ENCODE measurements at regions not wholly inside any gene's neighbourhood (a gene's known extent, or its start where the extent isn't known, plus 50 kb on each side); places are given as distances from the start of the nearest gene placed in this dataset.

DNA sequence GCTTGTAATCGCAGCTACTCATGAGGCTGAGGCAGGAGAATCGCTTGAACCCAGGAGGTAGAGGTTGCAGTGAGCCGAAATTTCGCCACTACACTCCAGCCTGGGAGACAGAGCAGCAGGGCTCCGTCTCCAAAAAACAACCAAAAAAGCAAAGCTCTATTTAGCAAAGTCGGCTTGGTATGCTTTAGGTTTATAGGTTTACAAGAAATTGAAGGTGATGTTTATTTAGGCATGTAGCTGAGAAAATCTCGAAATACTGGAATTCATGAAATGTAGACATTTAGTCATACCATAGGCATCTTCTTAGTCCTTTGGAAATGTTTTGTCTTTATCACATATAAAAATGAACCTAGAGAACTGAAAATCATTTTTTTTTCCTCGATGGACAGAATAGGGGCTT, 453.8 kb upstream of the ANKRD30A start:
- H3K4me3 ChIP-seq (ENCODE audit: low read depth, low read length), result no peak overlapping the region
- TF ChIP-seq, protein P1, sequence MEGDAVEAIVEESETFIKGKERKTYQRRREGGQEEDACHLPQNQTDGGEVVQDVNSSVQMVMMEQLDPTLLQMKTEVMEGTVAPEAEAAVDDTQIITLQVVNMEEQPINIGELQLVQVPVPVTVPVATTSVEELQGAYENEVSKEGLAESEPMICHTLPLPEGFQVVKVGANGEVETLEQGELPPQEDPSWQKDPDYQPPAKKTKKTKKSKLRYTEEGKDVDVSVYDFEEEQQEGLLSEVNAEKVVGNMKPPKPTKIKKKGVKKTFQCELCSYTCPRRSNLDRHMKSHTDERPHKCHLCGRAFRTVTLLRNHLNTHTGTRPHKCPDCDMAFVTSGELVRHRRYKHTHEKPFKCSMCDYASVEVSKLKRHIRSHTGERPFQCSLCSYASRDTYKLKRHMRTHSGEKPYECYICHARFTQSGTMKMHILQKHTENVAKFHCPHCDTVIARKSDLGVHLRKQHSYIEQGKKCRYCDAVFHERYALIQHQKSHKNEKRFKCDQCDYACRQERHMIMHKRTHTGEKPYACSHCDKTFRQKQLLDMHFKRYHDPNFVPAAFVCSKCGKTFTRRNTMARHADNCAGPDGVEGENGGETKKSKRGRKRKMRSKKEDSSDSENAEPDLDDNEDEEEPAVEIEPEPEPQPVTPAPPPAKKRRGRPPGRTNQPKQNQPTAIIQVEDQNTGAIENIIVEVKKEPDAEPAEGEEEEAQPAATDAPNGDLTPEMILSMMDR (IDR thresholded peaks at IDR 0.05; ENCODE audit: insufficient read depth, low read depth, low read length, missing control alignments), result no peak
- DNase-seq (ENCODE audit: low read depth), result no peak

DNA sequence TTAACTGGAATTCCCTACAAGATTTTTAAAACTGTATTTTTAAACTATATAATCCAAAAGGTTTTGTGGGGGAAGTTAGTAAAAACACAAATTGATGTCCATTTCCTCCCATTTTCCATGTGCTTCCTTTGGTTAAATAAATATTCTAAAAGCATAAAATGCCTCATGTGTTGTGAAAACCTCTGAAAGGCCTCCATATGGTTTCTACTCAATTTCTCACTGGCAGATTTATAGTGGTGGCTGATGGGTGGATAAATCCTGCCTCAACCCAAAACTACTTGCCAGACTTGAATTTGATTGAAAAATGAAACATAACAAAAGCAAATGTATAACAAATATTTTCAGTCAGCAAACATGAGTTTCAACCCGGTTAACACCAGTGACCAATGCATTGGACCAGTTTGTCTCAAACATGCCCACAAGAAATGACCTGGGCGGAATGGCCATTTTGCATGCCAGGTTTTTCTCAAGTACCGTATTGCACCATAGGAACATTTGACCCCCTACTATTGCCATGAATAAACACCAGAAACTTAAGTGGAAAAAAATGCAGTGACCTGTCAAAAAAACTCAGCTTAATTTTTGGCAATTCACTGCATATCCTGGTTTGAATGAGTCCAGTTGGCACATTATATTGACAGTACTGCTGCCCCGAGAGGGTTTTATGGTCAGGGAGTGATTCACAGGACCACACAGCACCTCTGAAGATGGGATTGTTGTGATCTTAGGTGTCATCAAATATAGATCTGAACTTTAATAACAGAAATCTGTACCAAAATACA, 454.6 kb upstream of the ANKRD30A start:
- DNase-seq (ENCODE audit: low read depth), result no peak
- no peak overlapping the region for H3K4me3 ChIP-seq (ENCODE audit: low read depth, low read length)
- TF ChIP-seq, protein P1 (IDR thresholded peaks at IDR 0.05; ENCODE audit: insufficient read depth, low read depth, low read length, missing control alignments), result no peak

DNA sequence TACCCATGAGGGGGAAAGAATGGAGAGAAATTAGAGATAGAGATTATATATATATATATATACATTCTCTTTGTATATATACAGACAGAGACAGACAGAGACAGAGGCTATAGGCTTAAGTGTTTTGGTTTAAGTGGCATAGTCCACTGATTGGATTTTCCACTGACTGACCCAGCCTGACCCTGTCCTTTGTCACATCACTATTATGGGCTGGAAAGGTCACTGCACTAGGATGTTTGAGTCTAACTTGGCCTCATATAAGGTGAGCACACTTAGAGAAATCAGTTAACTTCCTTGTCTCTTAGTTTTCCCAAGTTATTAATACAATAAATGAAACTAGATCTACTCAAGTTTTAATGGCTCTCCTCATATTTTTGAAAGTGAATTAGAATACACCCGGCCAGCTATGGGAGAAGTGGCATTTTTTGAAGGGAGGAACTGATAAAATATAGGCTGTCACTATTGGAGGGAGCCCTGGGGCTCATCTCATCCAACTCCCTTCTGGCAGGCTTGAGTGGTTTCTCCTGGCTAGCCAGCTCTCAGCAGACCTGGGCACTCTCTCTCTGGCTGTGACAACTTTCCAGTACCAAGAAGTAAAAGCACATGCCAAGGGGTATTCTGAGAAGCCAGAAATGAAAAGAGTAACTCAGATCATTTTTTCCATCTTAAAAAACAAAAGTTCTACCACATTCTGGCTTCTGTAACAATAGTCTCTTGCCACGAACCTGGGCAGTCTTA, 455.6 kb upstream of the ANKRD30A start:
- TF ChIP-seq, protein P1 (IDR thresholded peaks at IDR 0.05; ENCODE audit: insufficient read depth, low read depth, low read length, missing control alignments), result no peak
- H3K4me3 ChIP-seq (ENCODE audit: low read depth, low read length), result no peak overlapping the region
- DNase-seq (ENCODE audit: low read depth), result no peak

DNA sequence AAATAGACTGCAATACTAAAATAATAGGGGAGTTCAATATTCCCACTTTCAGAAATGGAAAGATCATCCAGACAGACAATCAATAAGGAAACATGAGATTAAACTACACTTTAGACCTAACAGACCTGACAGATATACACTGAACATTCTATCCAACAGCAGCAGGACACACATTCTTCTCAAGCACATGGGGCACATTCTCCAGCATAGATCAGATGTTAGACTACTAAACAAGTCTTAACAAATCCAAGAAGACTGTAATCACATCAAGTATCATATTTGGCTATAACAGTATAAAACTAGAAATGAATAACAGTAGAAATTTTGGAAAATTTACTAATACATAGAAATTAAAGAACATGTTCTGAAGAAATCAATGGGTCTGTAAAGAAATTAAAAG, 458.9 kb upstream of the ANKRD30A start:
- TF ChIP-seq, protein P1 (IDR thresholded peaks at IDR 0.05; ENCODE audit: insufficient read depth, low read depth, low read length, missing control alignments), result no peak
- no peak for DNase-seq (ENCODE audit: low read depth)
- H3K4me3 ChIP-seq (ENCODE audit: low read depth, low read length), result no peak overlapping the region

DNA sequence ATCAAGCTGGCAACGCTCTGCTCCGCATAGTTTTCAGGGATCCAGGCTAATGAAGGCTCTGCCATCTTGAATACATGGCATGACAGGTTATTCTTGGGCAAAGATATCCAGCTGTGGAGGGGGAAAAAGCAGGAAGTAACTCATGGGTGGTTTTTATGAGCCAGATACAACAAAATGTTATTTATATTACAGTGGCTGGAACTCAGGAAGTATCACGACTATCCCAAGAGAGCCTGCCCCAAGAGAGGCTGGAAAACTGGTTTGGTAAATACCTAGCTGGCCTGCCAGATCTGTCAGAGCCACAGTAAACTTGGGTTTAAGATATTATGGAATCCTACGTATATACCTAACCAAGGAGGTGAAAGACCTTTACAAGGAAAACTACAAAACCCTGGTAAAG, 462.8 kb upstream of the ANKRD30A start:
- TF ChIP-seq, protein P1 (IDR thresholded peaks at IDR 0.05; ENCODE audit: insufficient read depth, low read depth, low read length, missing control alignments), result no peak
- H3K4me3 ChIP-seq (ENCODE audit: low read depth, low read length), result no peak overlapping the region
- DNase-seq (ENCODE audit: low read depth), result no peak

DNA sequence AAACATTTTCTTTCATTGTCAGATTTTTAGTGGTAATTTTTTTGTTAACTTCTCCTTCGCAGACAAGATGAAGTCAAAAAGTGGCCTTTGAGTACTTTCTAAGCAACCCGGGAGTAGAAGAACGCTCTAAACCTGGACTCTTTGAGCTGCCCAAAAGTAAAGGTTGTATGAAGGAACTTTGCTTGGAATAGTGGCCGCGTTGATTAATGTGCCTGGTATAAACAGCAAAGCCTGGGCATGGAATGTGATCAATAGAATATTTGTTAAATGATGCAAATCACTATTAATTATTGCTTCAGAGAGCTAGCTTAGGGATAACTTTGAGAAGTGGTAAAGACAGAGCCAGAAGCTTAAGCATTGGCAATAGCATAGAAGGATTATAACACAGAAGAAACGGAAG, 475.1 kb upstream of the ANKRD30A start:
- no peak for DNase-seq (ENCODE audit: low read depth)
- no peak overlapping the region for H3K4me3 ChIP-seq (ENCODE audit: low read depth, low read length)
- TF ChIP-seq, protein P1 (IDR thresholded peaks at IDR 0.05; ENCODE audit: insufficient read depth, low read depth, low read length, missing control alignments), result no peak
